ENCODE measurements at regions not wholly inside any gene's neighbourhood (a gene's known extent, or its start where the extent isn't known, plus 50 kb on each side); places are given as distances from the start of the nearest gene placed in this dataset.

GRCh38 chr9:1871626-1872419, 143.3 kb upstream of the SMARCA2 start:
- ChIA-PET POLR2A (no interaction called here), RAD21 (ENCODE audit: low non-redundant PET in 1 of 2, low total read pairs in 2 of 2, uncharacterized antibody in 2 of 2, unreplicated experiment in 2 of 2) (no interaction called here), CTCF (no interaction called here)
- TF ChIP-seq EZH2phosphoT487 (IDR thresholded peaks at IDR 0.05; ENCODE audit: borderline replicate concordance) (no peak), MAX (IDR thresholded peaks at IDR 0.05) (no peak), CEBPB (IDR thresholded peaks at IDR 0.05; ENCODE audit: low read depth) (no peak), CBX3 (IDR thresholded peaks at IDR 0.05; ENCODE audit: low read depth) (no peak), RAD21 (IDR thresholded peaks at IDR 0.05; ENCODE audit: low read depth) (no peak), POLR2AphosphoS5 (IDR thresholded peaks at IDR 0.05; ENCODE audit: low read depth, low read length) (no peak), TCF7L2 (IDR thresholded peaks at IDR 0.05; ENCODE audit: borderline replicate concordance, extremely low read depth, insufficient read depth, insufficient read length) (no peak), YY1 (IDR thresholded peaks at IDR 0.05; ENCODE audit: extremely low read depth, insufficient replicate concordance, low read depth, low read length) (no peak), EZH2 (IDR thresholded peaks at IDR 0.05) (no peak), REST (IDR thresholded peaks at IDR 0.05; ENCODE audit: low read depth) (no peak), SIN3A (IDR thresholded peaks at IDR 0.05; ENCODE audit: low read depth) (no peak), ZFX (IDR thresholded peaks at IDR 0.05) (no peak), POLR2A (IDR thresholded peaks at IDR 0.05; ENCODE audit: borderline replicate concordance, extremely low read depth, insufficient read depth, insufficient read length) (no peak)
- Histone ChIP-seq H3K4me3 (replicated peaks in 1 of 2; ENCODE audit: low read depth in 1 of 2, low read length in 2 of 2) (no peak overlapping the region), H3K9me2 (ENCODE audit: insufficient read depth) (no peaks in the 10 kb centered on the region), H3K9me3 (ENCODE audit: control insufficient read depth in 1 of 2, insufficient read depth in 1 of 2, low read depth in 1 of 2, low read length in 2 of 2) (no peaks in the 10 kb centered on the region), H2AFZ (ENCODE audit: low read depth, low read length, poor library complexity, severe bottlenecking) (no peak overlapping the region), H3K4me1 (ENCODE audit: control insufficient read depth in 1 of 2, insufficient read depth in 2 of 2, low read length in 2 of 2) (no peaks in the 10 kb centered on the region), H4K20me1 (ENCODE audit: insufficient read depth) (no peaks in the 10 kb centered on the region), H3K27ac (ENCODE audit: low read depth, low read length) (no peak overlapping the region), H3K36me3 (ENCODE audit: control insufficient read depth in 1 of 2, insufficient read depth in 2 of 2, low read length in 2 of 2) (no peaks in the 10 kb centered on the region), H3K27me3 (ENCODE audit: insufficient read depth, low read length) (peaks cover 5% of the 10 kb centered on the region; the same call in 1 of the 2 replicates), H3K79me2 (ENCODE audit: insufficient read depth, low read length) (no peaks in the 10 kb centered on the region), H3K4me2 (ENCODE audit: low read length) (no peak overlapping the region), H3K9ac (ENCODE audit: low read length) (no peak overlapping the region)
- no peak for DNase-seq (ENCODE audit: low read depth, low spot score)
- intact Hi-C loops (cut with micrococcal nuclease) = loop anchor here (5.0 kb wide), 1 partner anchor 215 kb away; no protein-coding TSS in a partner anchor
- ATAC-seq = no peak
- no TSS peak for BruUV-seq (replicated peaks)

All from HCT116 (cell line).